ENCODE measurements at regions not wholly inside any gene's neighbourhood (a gene's known extent, or its start where the extent isn't known, plus 50 kb on each side); places are given as distances from the start of the nearest gene placed in this dataset.

- TF ChIP-seq POLR2A (IDR thresholded peaks at IDR 0.05; ENCODE audit: low read depth, low read length) = no peak
- no peak for DNase-seq (ENCODE audit: insufficient read length, low spot score)
- peak; percentile 66 for FAIRE-seq
Observed at GRCh38 chr1:218828125-218828650, 345.5 kb upstream of the LYPLAL1 start.

- FAIRE-seq = peak; percentile 38
- DNase-seq (ENCODE audit: insufficient read length, low spot score) = no peak
- no peak for TF ChIP-seq POLR2A (IDR thresholded peaks at IDR 0.05; ENCODE audit: low read depth, low read length)
Observed at GRCh38 chr1:218829097-218829496, 344.6 kb upstream of the LYPLAL1 start.

- no peak for FAIRE-seq
- no peak for TF ChIP-seq POLR2A (IDR thresholded peaks at IDR 0.05; ENCODE audit: low read depth, low read length)
- DNase-seq (ENCODE audit: insufficient read length, low spot score) = no peak
Observed at GRCh38 chr1:218835609-218836008, 338.1 kb upstream of the LYPLAL1 start.

GRCh38 chr1:218836264-218836663 lies 337.4 kb upstream of the LYPLAL1 start:
- no peak for DNase-seq (ENCODE audit: insufficient read length, low spot score)
- FAIRE-seq = no peak
- TF ChIP-seq POLR2A (IDR thresholded peaks at IDR 0.05; ENCODE audit: low read depth, low read length) = no peak

GRCh38 chr1:218837051-218837450 lies 336.6 kb upstream of the LYPLAL1 start:
- DNase-seq (ENCODE audit: insufficient read length, low spot score) (no peak), FAIRE-seq (no peak)
- no peak for TF ChIP-seq POLR2A (IDR thresholded peaks at IDR 0.05; ENCODE audit: low read depth, low read length)

GRCh38 chr1:218845589-218845988 lies 328.1 kb upstream of the LYPLAL1 start:
- FAIRE-seq = no peak

GRCh38 chr1:218846181-218846580 lies 327.5 kb upstream of the LYPLAL1 start:
- no peak for FAIRE-seq

More at GRCh38 chr1:218845589-218845988, 328.1 kb upstream of the LYPLAL1 start:
- no peak for TF ChIP-seq POLR2A (IDR thresholded peaks at IDR 0.05; ENCODE audit: low read depth, low read length)
- no peak for DNase-seq (ENCODE audit: insufficient read length, low spot score)

GRCh38 chr1:218847089-218847768 lies 326.4 kb upstream of the LYPLAL1 start:
- no peak for FAIRE-seq
- DNase-seq (ENCODE audit: insufficient read length, low spot score) = no peak
- TF ChIP-seq POLR2A (IDR thresholded peaks at IDR 0.05; ENCODE audit: low read depth, low read length) = no peak

More at GRCh38 chr1:218846181-218846580, 327.5 kb upstream of the LYPLAL1 start:
- no peak for TF ChIP-seq POLR2A (IDR thresholded peaks at IDR 0.05; ENCODE audit: low read depth, low read length)
- DNase-seq (ENCODE audit: insufficient read length, low spot score) = no peak

GRCh38 chr1:218848009-218848408 lies 325.7 kb upstream of the LYPLAL1 start:
- FAIRE-seq = no peak
- no peak for DNase-seq (ENCODE audit: insufficient read length, low spot score)

GRCh38 chr1:218850367-218850766 lies 323.3 kb upstream of the LYPLAL1 start:
- no peak for DNase-seq (ENCODE audit: insufficient read length, low spot score)
- FAIRE-seq = peak; percentile 77
- no peak for TF ChIP-seq POLR2A (IDR thresholded peaks at IDR 0.05; ENCODE audit: low read depth, low read length)

More at GRCh38 chr1:218848009-218848408, 325.7 kb upstream of the LYPLAL1 start:
- TF ChIP-seq POLR2A (IDR thresholded peaks at IDR 0.05; ENCODE audit: low read depth, low read length) = no peak

- no peak for DNase-seq (ENCODE audit: insufficient read length, low spot score)
- no peak for FAIRE-seq
- TF ChIP-seq POLR2A (IDR thresholded peaks at IDR 0.05; ENCODE audit: low read depth, low read length) = no peak
Observed at GRCh38 chr1:218851586-218851985, 322.1 kb upstream of the LYPLAL1 start.

GRCh38 chr1:218852527-218852926 lies 321.2 kb upstream of the LYPLAL1 start:
- FAIRE-seq = no peak
- DNase-seq (ENCODE audit: insufficient read length, low spot score) = no peak
- TF ChIP-seq POLR2A (IDR thresholded peaks at IDR 0.05; ENCODE audit: low read depth, low read length) = no peak

- FAIRE-seq = no peak
- TF ChIP-seq POLR2A (IDR thresholded peaks at IDR 0.05; ENCODE audit: low read depth, low read length) = no peak
- no peak for DNase-seq (ENCODE audit: insufficient read length, low spot score)
Observed at GRCh38 chr1:218863987-218864386, 309.7 kb upstream of the LYPLAL1 start.

GRCh38 chr1:218865591-218865990 lies 308.1 kb upstream of the LYPLAL1 start:
- no peak for DNase-seq (ENCODE audit: insufficient read length, low spot score)
- TF ChIP-seq POLR2A (IDR thresholded peaks at IDR 0.05; ENCODE audit: low read depth, low read length) = no peak
- FAIRE-seq = no peak

- DNase-seq (ENCODE audit: insufficient read length, low spot score) (no peak), FAIRE-seq (no peak)
- TF ChIP-seq POLR2A (IDR thresholded peaks at IDR 0.05; ENCODE audit: low read depth, low read length) = no peak
Observed at GRCh38 chr1:218866507-218866906, 307.2 kb upstream of the LYPLAL1 start.
